Neural crest cell (in vitro differentiated cells): ENCODE measurements at regions not wholly inside any gene's neighbourhood (a gene's known extent, or its start where the extent isn't known, plus 50 kb on each side); places are given as distances from the start of the nearest gene placed in this dataset.

Experiments
- DNase-seq: peaks from one replicate; pipeline ENCODE4 v3.0.0; 2021; ENCODE audit warnings: low read depth, mixed read lengths, low spot score
- H3K27ac Mint-ChIP-seq: one replicate; pipeline ENCODE4 v1.8.0; 2021; ENCODE audit warnings: mild to moderate bottlenecking, mixed read lengths; ENCODE audit not compliant: unreplicated experiment
- H3K27me3 Mint-ChIP-seq: 2 replicates; pipeline ENCODE4 v1.8.0; 2021; ENCODE audit warnings: low read depth, mild to moderate bottlenecking, mixed read lengths
- H3K36me3 Mint-ChIP-seq: 2 replicates; pipeline ENCODE4 v1.8.0; 2021; ENCODE audit warnings: low read depth, mild to moderate bottlenecking, mixed read lengths
- H3K4me1 Mint-ChIP-seq: 2 replicates; pipeline ENCODE4 v1.8.0; 2021; ENCODE audit warnings: mixed read lengths
- H3K4me3 Mint-ChIP-seq: one replicate; pipeline ENCODE4 v1.8.0; 2021; ENCODE audit warnings: mild to moderate bottlenecking, mixed read lengths
- H3K9me3 Mint-ChIP-seq: 2 replicates; pipeline ENCODE4 v1.8.0; 2021; ENCODE audit warnings: mixed read lengths
- CTCF ChIP-seq: fragments of 200-600 bp; sonication (generic); conservative IDR thresholded peaks from 2 replicates; pipeline ENCODE4 v1.5.0; 2021; ENCODE audit warnings: antibody characterized with exemption, mild to moderate bottlenecking

- H3K27me3 Mint-ChIP-seq, result no peaks in the 10 kb centered on the region
- no peaks in the 10 kb centered on the region for H3K4me1 Mint-ChIP-seq
- H3K4me3 Mint-ChIP-seq, result no peak overlapping the region
- peaks cover 3% of the 10 kb centered on the region for H3K9me3 Mint-ChIP-seq
- DNase-seq, result no peak
- H3K27ac Mint-ChIP-seq, result no peak overlapping the region
- TF ChIP-seq CTCF, result no peak
- H3K36me3 Mint-ChIP-seq, result no peaks in the 10 kb centered on the region
Measured at GRCh38 chr4:61085534-61085933, 114.6 kb upstream of the ADGRL3 start.

DNA sequence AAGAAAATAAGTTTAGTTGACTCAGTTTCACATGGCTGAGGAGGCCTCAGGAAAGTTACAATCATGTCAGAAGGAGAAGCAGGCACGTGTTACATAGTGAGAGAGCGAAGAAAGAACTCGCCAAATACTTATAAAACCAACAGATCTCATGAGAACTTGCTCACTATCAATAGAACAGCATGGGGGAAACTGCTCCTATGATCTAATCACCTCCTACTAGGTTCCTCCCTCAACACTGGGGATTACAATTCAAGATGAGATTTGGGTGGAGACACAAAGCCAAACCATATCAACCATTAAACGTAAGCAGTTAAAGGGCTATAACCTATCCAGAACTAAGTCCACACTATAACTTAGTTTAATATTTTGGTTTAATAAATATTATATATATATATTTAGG lies 113.8 kb upstream of the ADGRL3 start:
- Mint-ChIP-seq H3K9me3 (peaks cover 3% of the 10 kb centered on the region), H3K36me3 (no peaks in the 10 kb centered on the region), H3K27me3 (no peaks in the 10 kb centered on the region), H3K4me1 (no peaks in the 10 kb centered on the region), H3K4me3 (no peak overlapping the region), H3K27ac (no peak overlapping the region)
- TF ChIP-seq CTCF, result no peak
- DNase-seq, result no peak

- H3K27ac Mint-ChIP-seq, result no peak overlapping the region
- H3K4me3 Mint-ChIP-seq, result no peak overlapping the region
- no peak for DNase-seq
- peaks cover 3% of the 10 kb centered on the region for H3K9me3 Mint-ChIP-seq
- no peaks in the 10 kb centered on the region for H3K4me1 Mint-ChIP-seq
- TF ChIP-seq CTCF, result no peak
- no peaks in the 10 kb centered on the region for H3K36me3 Mint-ChIP-seq
- H3K27me3 Mint-ChIP-seq, result no peaks in the 10 kb centered on the region
Measured at GRCh38 chr4:61086979-61087378, 113.1 kb upstream of the ADGRL3 start.

DNA sequence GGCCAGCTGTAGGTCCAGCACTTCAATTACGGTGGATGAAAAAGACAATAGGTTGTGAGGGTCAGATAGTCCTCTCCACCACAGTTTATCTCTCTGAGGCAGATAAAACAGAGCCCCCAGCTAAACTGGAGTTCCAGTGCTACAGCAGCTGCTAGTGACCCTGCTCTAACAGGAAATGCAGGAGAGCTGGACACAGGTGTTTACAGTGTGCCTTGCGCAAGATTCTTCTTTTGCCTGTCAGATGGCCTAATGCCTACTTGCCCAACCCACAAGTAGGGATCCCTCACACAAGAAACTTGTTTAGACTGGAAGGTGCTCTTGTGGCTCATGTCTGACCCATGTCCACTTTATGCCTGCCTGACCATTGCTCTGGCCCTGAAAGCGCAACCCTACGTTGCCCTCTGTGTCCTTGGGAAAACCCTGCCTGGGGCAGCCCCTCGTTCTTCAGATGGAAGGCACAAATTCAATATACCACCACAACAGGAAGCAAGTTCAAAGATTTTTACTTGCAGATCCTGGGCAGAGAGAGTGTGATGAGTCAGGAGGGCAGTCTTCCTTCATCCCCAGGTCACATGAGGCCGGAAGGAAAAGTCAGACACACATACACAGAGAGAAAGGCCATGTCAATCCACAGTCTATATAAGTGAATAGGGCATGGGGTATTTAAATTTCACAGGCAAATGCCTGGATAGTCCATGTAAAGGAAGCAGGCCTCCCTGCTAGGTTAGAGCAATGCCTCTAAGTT lies 105.1 kb upstream of the ADGRL3 start:
- H3K36me3 Mint-ChIP-seq, result no peaks in the 10 kb centered on the region
- DNase-seq, result no peak
- no peak overlapping the region for H3K4me3 Mint-ChIP-seq
- H3K27ac Mint-ChIP-seq, result no peak overlapping the region
- H3K27me3 Mint-ChIP-seq, result no peaks in the 10 kb centered on the region
- peaks cover 3% of the 10 kb centered on the region for H3K9me3 Mint-ChIP-seq
- TF ChIP-seq CTCF, result no peak
- H3K4me1 Mint-ChIP-seq, result no peaks in the 10 kb centered on the region

GRCh38 chr4:61128682-61129081 lies 71.4 kb upstream of the ADGRL3 start:
- Mint-ChIP-seq H3K4me1 (no peaks in the 10 kb centered on the region), H3K4me3 (no peak overlapping the region), H3K9me3 (peaks cover 3% of the 10 kb centered on the region), H3K27ac (no peak overlapping the region), H3K27me3 (no peaks in the 10 kb centered on the region), H3K36me3 (no peaks in the 10 kb centered on the region)
- no peak for DNase-seq
- no peak for TF ChIP-seq CTCF
